ENCODE measurements at regions not wholly inside any gene's neighbourhood (a gene's known extent, or its start where the extent isn't known, plus 50 kb on each side); places are given as distances from the start of the nearest gene placed in this dataset.

- BruUV-seq (replicated peaks), result no TSS peak
- no peaks in the 10 kb centered on the region for H3K9me3 ChIP-seq (replicated peaks; ENCODE audit: control insufficient read depth, insufficient read depth, low read length)
- no peaks in the 10 kb centered on the region for H3K79me2 ChIP-seq (ENCODE audit: control insufficient read depth, insufficient read depth, low read length)
- DNase-seq (ENCODE audit: low read depth, low spot score) (no peak), FAIRE-seq (no peak)
- ChIA-PET CTCF (no interaction called here), POLR2A (no interaction called here)
- no peak overlapping the region for H3K4me2 ChIP-seq (ENCODE audit: insufficient read depth, low read length)
- dilution Hi-C loops (cut with MboI; ENCODE audit: extremely low pct_ligation_motif_present, low sequenced_read_pairs), result no loop called here
- no peak overlapping the region for H3K4me3 ChIP-seq (replicated peaks in 1 of 3; ENCODE audit: insufficient read depth in 1 of 3, low read depth in 1 of 3, low read length in 3 of 3)
- H3K9me1 ChIP-seq (replicated peaks; ENCODE audit: control insufficient read depth, extremely low read depth, insufficient read depth, low read length), result no peaks in the 10 kb centered on the region
- intact Hi-C loops (cut with micrococcal nuclease), result no loop called here
- TF ChIP-seq POLR2A (IDR thresholded peaks at IDR 0.05; ENCODE audit: low read depth, low read length), result no peak
- no peak for TF ChIP-seq FOS (IDR thresholded peaks at IDR 0.05; ENCODE audit: borderline replicate concordance, insufficient read depth, low read length)
- TF ChIP-seq MAX (IDR thresholded peaks at IDR 0.05; ENCODE audit: insufficient read depth, insufficient read length), result no peak
- no peak for TF ChIP-seq JUN (IDR thresholded peaks at IDR 0.05; ENCODE audit: borderline replicate concordance, insufficient read depth, insufficient read length, low read depth)
- no peak for TF ChIP-seq MYC (IDR thresholded peaks at IDR 0.05; ENCODE audit: low read depth, low read length)
- no peak for TF ChIP-seq CTCF (IDR thresholded peaks at IDR 0.05; ENCODE audit: extremely low read depth in 1 of 2, insufficient read depth in 1 of 2, low read depth in 1 of 2, low read length in 2 of 2)
- TF ChIP-seq EZH2 (IDR thresholded peaks at IDR 0.05; ENCODE audit: borderline replicate concordance, low read depth, low read length, severe bottlenecking), result no peak
- H3K36me3 ChIP-seq (ENCODE audit: control insufficient read depth in 2 of 2, extremely low read depth in 1 of 2, insufficient read depth in 2 of 2, low read length in 2 of 2), result no peaks in the 10 kb centered on the region
- no peaks in the 10 kb centered on the region for H4K20me1 ChIP-seq (replicated peaks; ENCODE audit: control insufficient read depth, extremely low read depth, insufficient read depth, low read length)
- H3K27me3 ChIP-seq (ENCODE audit: control insufficient read depth in 2 of 2, insufficient read depth in 2 of 2, low read length in 2 of 2), result no peaks in the 10 kb centered on the region
- no peak overlapping the region for H3K27ac ChIP-seq (ENCODE audit: insufficient read depth, low read depth, low read length)
- H3K4me1 ChIP-seq (ENCODE audit: control insufficient read depth, extremely low read depth, insufficient read depth, low read length), result no peaks in the 10 kb centered on the region
- H3K9ac ChIP-seq (replicated peaks; ENCODE audit: extremely low read depth, insufficient read depth, low read length), result no peak overlapping the region
- H2AFZ ChIP-seq (ENCODE audit: low read depth, low read length), result no peak overlapping the region
These were observed 296.1 kb upstream of the SOX9 start for GRCh38 chr17:71824671-71825070.

- FAIRE-seq, result no peak
- Histone ChIP-seq H2AFZ (ENCODE audit: low read depth, low read length) (no peak overlapping the region), H3K4me3 (replicated peaks in 1 of 3; ENCODE audit: insufficient read depth in 1 of 3, low read depth in 1 of 3, low read length in 3 of 3) (no peak overlapping the region), H3K27me3 (ENCODE audit: control insufficient read depth in 2 of 2, insufficient read depth in 2 of 2, low read length in 2 of 2) (no peaks in the 10 kb centered on the region), H3K9ac (replicated peaks; ENCODE audit: extremely low read depth, insufficient read depth, low read length) (no peak overlapping the region), H3K4me2 (ENCODE audit: insufficient read depth, low read length) (no peak overlapping the region), H3K9me3 (replicated peaks; ENCODE audit: control insufficient read depth, insufficient read depth, low read length) (no peaks in the 10 kb centered on the region), H4K20me1 (replicated peaks; ENCODE audit: control insufficient read depth, extremely low read depth, insufficient read depth, low read length) (no peaks in the 10 kb centered on the region), H3K27ac (ENCODE audit: insufficient read depth, low read depth, low read length) (no peak overlapping the region), H3K9me1 (replicated peaks; ENCODE audit: control insufficient read depth, extremely low read depth, insufficient read depth, low read length) (no peaks in the 10 kb centered on the region), H3K36me3 (ENCODE audit: control insufficient read depth in 2 of 2, extremely low read depth in 1 of 2, insufficient read depth in 2 of 2, low read length in 2 of 2) (no peaks in the 10 kb centered on the region), H3K79me2 (ENCODE audit: control insufficient read depth, insufficient read depth, low read length) (no peaks in the 10 kb centered on the region), H3K4me1 (ENCODE audit: control insufficient read depth, extremely low read depth, insufficient read depth, low read length) (no peaks in the 10 kb centered on the region)
- ChIA-PET POLR2A (no interaction called here), CTCF (no interaction called here)
- DNase-seq (ENCODE audit: low read depth, low spot score), result no peak
- no TSS peak for BruUV-seq (replicated peaks)
- intact Hi-C loops (cut with micrococcal nuclease) (no loop called here), dilution Hi-C loops (cut with MboI; ENCODE audit: extremely low pct_ligation_motif_present, low sequenced_read_pairs) (no loop called here)
- no peak for TF ChIP-seq MAX (IDR thresholded peaks at IDR 0.05; ENCODE audit: insufficient read depth, insufficient read length)
- no peak for TF ChIP-seq JUN (IDR thresholded peaks at IDR 0.05; ENCODE audit: borderline replicate concordance, insufficient read depth, insufficient read length, low read depth)
- no peak for TF ChIP-seq POLR2A (IDR thresholded peaks at IDR 0.05; ENCODE audit: low read depth, low read length)
- no peak for TF ChIP-seq CTCF (IDR thresholded peaks at IDR 0.05; ENCODE audit: extremely low read depth in 1 of 2, insufficient read depth in 1 of 2, low read depth in 1 of 2, low read length in 2 of 2)
- no peak for TF ChIP-seq MYC (IDR thresholded peaks at IDR 0.05; ENCODE audit: low read depth, low read length)
- TF ChIP-seq EZH2 (IDR thresholded peaks at IDR 0.05; ENCODE audit: borderline replicate concordance, low read depth, low read length, severe bottlenecking), result no peak
These were observed 295.1 kb upstream of the SOX9 start for GRCh38 chr17:71825687-71826086.

All from endothelial cell of umbilical vein (primary cell).